Keratinocyte (primary cell): ENCODE measurements at regions not wholly inside any gene's neighbourhood (a gene's known extent, or its start where the extent isn't known, plus 50 kb on each side); places are given as distances from the start of the nearest gene placed in this dataset.

Source experiments
- DNase-seq: peaks from one replicate; pipeline ENCODE4 v3.0.0-alpha.2; 2011; ENCODE audit warnings: low read depth, missing footprints, low spot score
- FAIRE-seq: peaks from 2 replicates; lab custom pipeline; 2011; peaks lifted over from hg19 to GRCh38; lab: Jason Lieb, UNC
- H2AFZ ChIP-seq: 2 replicates; pipeline ENCODE4 v1.6.0; 2012; ENCODE audit warnings: low read length, control low read depth, inconsistent platforms; ENCODE audit not compliant: control insufficient read depth
- H3K27ac ChIP-seq: 2 replicates; pipeline ENCODE4 v1.5.1; 2011; ENCODE audit warnings: low read length; ENCODE audit not compliant: control insufficient read depth, insufficient read depth
- H3K27me3 ChIP-seq: 3 replicates; pipeline ENCODE4 v1.6.0; 2011; ENCODE audit warnings: low read length; ENCODE audit not compliant: control insufficient read depth, insufficient read depth; ENCODE audit errors: extremely low read depth
- H3K36me3 ChIP-seq, 2 experiments: 2 replicates in 1 of 2; 3 replicates in 1 of 2; pipeline ENCODE4 v1.5.1; 2011; ENCODE audit warnings: low read length in 2 of 2, mild to moderate bottlenecking in 1 of 2; ENCODE audit not compliant: control insufficient read depth in 2 of 2, insufficient read depth in 2 of 2; ENCODE audit errors: extremely low read depth in 1 of 2
- H3K4me1 ChIP-seq: 3 replicates; pipeline ENCODE4 v1.5.1; 2011; ENCODE audit warnings: low read length; ENCODE audit not compliant: control insufficient read depth, insufficient read depth; ENCODE audit errors: extremely low read depth
- H3K4me2 ChIP-seq: 3 replicates; pipeline ENCODE4 v1.6.0; 2011; ENCODE audit warnings: low read depth, low read length; ENCODE audit not compliant: control insufficient read depth, insufficient read depth; ENCODE audit errors: extremely low read depth
- H3K4me3 ChIP-seq, 3 experiments: fragments of 200-600 bp in 1 of 3; sonication (generic) in 1 of 3; 2 replicates in 2 of 3; 3 replicates in 1 of 3; pipeline ENCODE4 v1.5.1; 2011 to 2016; ENCODE audit warnings: low read length in 3 of 3, mild to moderate bottlenecking in 3 of 3, control low read depth in 2 of 3, inconsistent platforms in 1 of 3, low read depth in 1 of 3, mixed read lengths in 1 of 3, mixed run types in 1 of 3, moderate library complexity in 1 of 3; ENCODE audit not compliant: control insufficient read depth in 2 of 3, insufficient read depth in 2 of 3; ENCODE audit errors: extremely low read depth in 1 of 3
- H3K79me2 ChIP-seq: 2 replicates; pipeline ENCODE4 v1.6.0; 2012; ENCODE audit warnings: low read length; ENCODE audit not compliant: control insufficient read depth, insufficient read depth
- H3K9ac ChIP-seq: 3 replicates; pipeline ENCODE4 v1.6.0; 2011; ENCODE audit warnings: low read length; ENCODE audit not compliant: control insufficient read depth, insufficient read depth; ENCODE audit errors: extremely low read depth
- H3K9me1 ChIP-seq: 3 replicates; pipeline ENCODE4 v1.6.0; 2011; ENCODE audit warnings: low read length; ENCODE audit not compliant: control insufficient read depth, insufficient read depth; ENCODE audit errors: extremely low read depth
- H3K9me3 ChIP-seq: 2 replicates; pipeline ENCODE4 v1.5.1; 2012; ENCODE audit warnings: low read depth, low read length; ENCODE audit not compliant: control insufficient read depth
- H4K20me1 ChIP-seq: 3 replicates; pipeline ENCODE4 v1.6.0; 2011; ENCODE audit warnings: low read length; ENCODE audit not compliant: control insufficient read depth, insufficient read depth; ENCODE audit errors: extremely low read depth
- CTCF ChIP-seq, 3 experiments: IDR thresholded peaks in 1 of 3; conservative IDR thresholded peaks in 1 of 3; optimal IDR thresholded peaks in 1 of 3; 2 replicates in 2 of 3; 3 replicates in 1 of 3; pipeline versions ENCODE3 to v1.5.1; 2011; ENCODE audit warnings: low read length in 3 of 3, mild to moderate bottlenecking in 3 of 3, moderate library complexity in 2 of 3, control low read depth in 1 of 3, inconsistent platforms in 1 of 3; ENCODE audit not compliant: insufficient read depth in 2 of 3; ENCODE audit errors: extremely low read depth in 1 of 3
- EZH2 ChIP-seq: IDR thresholded peaks from one replicate; pipeline ENCODE4 v1.6.1; 2012; ENCODE audit warnings: inconsistent platforms, mild to moderate bottlenecking, low read length, moderate library complexity
- dilution Hi-C: fragments of 300-500 bp; cut with MboI; formaldehyde crosslinking; loops from one replicate; pipeline ENCODE4 v1.7.0; 2020; ENCODE audit warnings: low sequenced_read_pairs; ENCODE audit not compliant: extremely low pct_ligation_motif_present

- Histone ChIP-seq H3K36me3 (no peaks in the 10 kb centered on the region), H3K79me2 (no peaks in the 10 kb centered on the region), H3K27me3 (no peaks in the 10 kb centered on the region), H3K9ac (no peak overlapping the region), H3K27ac (no peak overlapping the region), H2AFZ (no peak overlapping the region), H3K4me1 (no peaks in the 10 kb centered on the region), H3K9me1 (no peaks in the 10 kb centered on the region), H3K9me3 (no peaks in the 10 kb centered on the region), H3K4me2 (no peak overlapping the region), H3K4me3 (no peak overlapping the region), H4K20me1 (no peaks in the 10 kb centered on the region)
- dilution Hi-C loops = no loop called here
- FAIRE-seq = no peak
- TF ChIP-seq EZH2 = no peak
- no peak for TF ChIP-seq CTCF (optimal IDR thresholded peaks at IDR 0.05 in 1 of 3, IDR thresholded peaks at IDR 0.05 in 1 of 3, conservative IDR thresholded peaks at IDR 0.05 in 1 of 3; ENCODE audit: extremely low read depth in 1 of 3, insufficient read depth in 2 of 3, low read length in 3 of 3)
- no peak for DNase-seq
These were observed 129.3 kb downstream of the LNPK start for GRCh38 chr2:175872721-175873120.

- Histone ChIP-seq H3K27ac (no peak overlapping the region), H4K20me1 (no peaks in the 10 kb centered on the region), H3K4me3 (no peak overlapping the region), H3K4me1 (no peaks in the 10 kb centered on the region), H3K27me3 (no peaks in the 10 kb centered on the region), H3K9me1 (no peaks in the 10 kb centered on the region), H3K36me3 (no peaks in the 10 kb centered on the region), H2AFZ (no peak overlapping the region), H3K79me2 (no peaks in the 10 kb centered on the region), H3K4me2 (no peak overlapping the region), H3K9me3 (no peaks in the 10 kb centered on the region), H3K9ac (no peak overlapping the region)
- dilution Hi-C loops = no loop called here
- DNase-seq (no peak), FAIRE-seq (no peak)
- no peak for TF ChIP-seq CTCF (optimal IDR thresholded peaks at IDR 0.05 in 1 of 3, IDR thresholded peaks at IDR 0.05 in 1 of 3, conservative IDR thresholded peaks at IDR 0.05 in 1 of 3; ENCODE audit: extremely low read depth in 1 of 3, insufficient read depth in 2 of 3, low read length in 3 of 3)
These were observed 130.1 kb downstream of the LNPK start for GRCh38 chr2:175872005-175872348.
